Adipocyte (in vitro differentiated cells): ENCODE measurements at regions not wholly inside any gene's neighbourhood (a gene's known extent, or its start where the extent isn't known, plus 50 kb on each side); places are given as distances from the start of the nearest gene placed in this dataset.
"Not testable (repeated sequence)": the region's sequence is repeated elsewhere in the genome, so short reads cannot be mapped to it uniquely, and the experiment has no call there.

Experiments used
- DNase-seq: peaks from one replicate; pipeline ENCODE4 v3.0.0-alpha.2; 2015; ENCODE audit warnings: low read depth
- H3K27me3 ChIP-seq: replicated peaks from 2 replicates; pipeline ENCODE4 v1.7.0; 2013; ENCODE audit warnings: mild to moderate bottlenecking, low read length, moderate library complexity; ENCODE audit not compliant: control insufficient read depth, insufficient read depth
- H3K36me3 ChIP-seq: 2 replicates; pipeline ENCODE4 v1.7.0; 2013; ENCODE audit warnings: low read length, mild to moderate bottlenecking, moderate library complexity; ENCODE audit not compliant: control insufficient read depth, insufficient read depth, severe bottlenecking
- H3K4me1 ChIP-seq: 2 replicates; pipeline ENCODE4 v1.7.0; 2013; ENCODE audit warnings: mild to moderate bottlenecking, low read length, moderate library complexity; ENCODE audit not compliant: control insufficient read depth, insufficient read depth
- H3K4me3 ChIP-seq: 2 replicates; pipeline ENCODE4 v1.7.0; 2013; ENCODE audit warnings: mild to moderate bottlenecking, low read length, moderate library complexity
- H3K9ac ChIP-seq: 2 replicates; pipeline ENCODE4 v1.7.0; 2013; ENCODE audit warnings: mild to moderate bottlenecking, low read length, moderate library complexity
- H3K9me3 ChIP-seq: 2 replicates; pipeline ENCODE4 v1.7.0; 2013; ENCODE audit warnings: mild to moderate bottlenecking, low read length, moderate library complexity; ENCODE audit not compliant: control insufficient read depth

DNA sequence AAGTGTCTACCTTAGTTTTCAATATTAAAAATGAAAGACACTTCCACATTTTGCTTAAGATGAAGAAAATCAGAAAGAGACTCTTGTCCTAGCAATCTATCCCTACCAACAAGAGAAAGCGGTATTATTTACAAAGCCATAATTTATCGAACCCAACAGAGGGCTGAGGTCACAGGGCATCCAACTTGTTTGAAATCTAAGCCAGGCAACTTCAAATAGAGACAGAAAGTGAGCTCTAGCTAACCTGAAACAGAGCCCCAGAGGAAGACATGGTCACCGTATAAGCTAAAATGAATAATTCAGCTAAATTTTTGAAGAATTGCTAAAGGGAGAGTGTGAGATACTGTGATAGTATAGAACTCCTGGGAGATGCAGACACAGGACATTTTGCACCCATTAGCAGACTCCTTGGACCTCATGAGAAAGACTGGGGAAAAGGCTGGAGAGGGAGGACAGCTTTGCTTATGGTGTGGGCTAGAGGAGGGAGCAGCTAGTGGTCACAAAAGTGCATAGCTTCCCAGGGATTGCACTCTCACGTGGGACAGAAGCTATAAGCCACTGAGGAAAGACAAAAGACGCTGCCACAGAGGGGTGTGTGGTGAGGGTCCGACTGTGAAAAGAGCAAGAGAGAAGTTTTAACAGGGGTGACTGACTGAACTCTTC lies 624.2 kb upstream of the GRIN3A start:
- no peak for DNase-seq

DNA sequence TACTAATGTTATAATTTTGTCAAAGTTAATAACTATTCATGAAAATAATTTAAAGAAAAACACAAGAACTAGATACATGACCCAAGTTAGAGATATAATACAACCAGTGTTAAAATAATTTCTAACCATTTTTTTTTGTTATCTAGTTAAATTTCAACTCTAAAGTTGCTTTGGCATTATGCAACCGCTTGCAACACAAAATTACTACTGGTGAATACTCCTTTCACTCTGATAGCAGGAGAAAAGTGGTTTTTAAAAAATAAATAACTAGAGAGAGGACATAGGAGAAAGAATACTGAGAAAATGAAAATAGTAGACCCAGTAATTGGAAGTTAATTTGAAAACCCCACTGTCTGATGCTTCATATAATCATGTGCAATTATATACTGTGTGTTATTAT lies 622.4 kb upstream of the GRIN3A start:
- Histone ChIP-seq H3K4me1 (no peaks in the 10 kb centered on the region), H3K9me3 (peaks cover 5% of the 10 kb centered on the region), H3K4me3 (no peak overlapping the region), H3K27me3 (no peaks in the 10 kb centered on the region), H3K36me3 (no peaks in the 10 kb centered on the region), H3K9ac (no peak overlapping the region)
- DNase-seq = no peak

More for the DNA sequence above, 624.2 kb upstream of the GRIN3A start:
- Histone ChIP-seq H3K4me3 (no peak overlapping the region), H3K9me3 (no peaks in the 10 kb centered on the region), H3K27me3 (no peaks in the 10 kb centered on the region), H3K36me3 (no peaks in the 10 kb centered on the region), H3K9ac (no peak overlapping the region), H3K4me1 (no peaks in the 10 kb centered on the region)

DNA sequence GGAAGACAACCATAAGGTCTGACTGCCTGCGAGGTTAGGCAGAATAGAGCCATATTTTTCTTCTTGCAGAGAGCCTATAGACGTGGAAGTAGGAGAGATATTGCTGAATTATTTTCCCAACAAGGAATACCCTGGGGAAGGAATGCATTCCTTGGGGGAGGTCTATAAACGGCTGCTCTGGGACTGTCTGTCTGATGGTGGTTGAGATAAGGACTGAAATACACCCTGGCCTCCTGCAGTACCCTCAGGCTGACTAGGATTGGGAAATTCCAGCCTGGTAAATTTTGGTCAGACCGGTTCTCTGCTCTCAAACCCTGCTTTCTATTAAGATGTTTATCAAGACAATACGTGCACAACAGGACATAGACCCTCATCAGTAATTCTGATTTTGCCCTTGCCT lies 617.5 kb upstream of the GRIN3A start:
- no peak for DNase-seq
- no peak overlapping the region for H3K9ac ChIP-seq
- H3K9me3 ChIP-seq = peaks cover 7% of the 10 kb centered on the region
- no peak overlapping the region for H3K4me3 ChIP-seq
- H3K36me3 ChIP-seq = no peaks in the 10 kb centered on the region
- H3K27me3 ChIP-seq = no peaks in the 10 kb centered on the region
- H3K4me1 ChIP-seq = no peaks in the 10 kb centered on the region

- DNase-seq = no peak
- peaks cover 7% of the 10 kb centered on the region for H3K9me3 ChIP-seq
- H3K9ac ChIP-seq = no peak overlapping the region
Observed at GRCh38 chr9:102354041-102354440, 615.6 kb upstream of the GRIN3A start.

GRCh38 chr9:102337471-102337870 lies 599.0 kb upstream of the GRIN3A start:
- not testable (repeated sequence) for H3K4me3 ChIP-seq, H3K27me3 ChIP-seq, H3K36me3 ChIP-seq, H3K9me3 ChIP-seq, DNase-seq, H3K4me1 ChIP-seq, H3K9ac ChIP-seq

More at GRCh38 chr9:102354041-102354440, 615.6 kb upstream of the GRIN3A start:
- no peak overlapping the region for H3K4me3 ChIP-seq
- no peaks in the 10 kb centered on the region for H3K4me1 ChIP-seq
- H3K36me3 ChIP-seq = no peaks in the 10 kb centered on the region
- no peaks in the 10 kb centered on the region for H3K27me3 ChIP-seq

DNA sequence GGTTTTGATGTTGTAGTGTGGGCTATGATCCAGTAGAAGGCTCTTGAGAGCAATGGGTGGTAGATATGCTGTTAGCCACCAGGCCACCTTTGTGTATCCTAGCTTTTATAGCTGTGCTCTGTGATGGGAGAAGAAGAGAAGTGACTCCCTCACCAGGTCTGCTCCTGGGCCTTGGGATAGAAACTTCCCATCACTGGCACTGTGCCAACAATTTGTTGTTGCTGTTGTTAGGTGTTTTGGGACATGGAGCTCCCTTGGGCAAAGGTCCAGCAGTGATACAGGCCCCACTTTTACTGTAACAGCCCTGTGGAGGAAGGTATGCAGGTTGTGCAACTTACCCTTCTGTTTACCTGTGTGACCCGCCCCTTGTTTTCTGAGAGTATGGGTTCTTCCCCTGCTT lies 570.9 kb upstream of the GRIN3A start:
- Histone ChIP-seq H3K27me3 (no peaks in the 10 kb centered on the region), H3K9me3 (peaks cover 2% of the 10 kb centered on the region), H3K36me3 (no peaks in the 10 kb centered on the region), H3K9ac (no peak overlapping the region), H3K4me1 (no peaks in the 10 kb centered on the region), H3K4me3 (no peak overlapping the region)
- DNase-seq = no peak

GRCh38 chr9:102295188-102295587 lies 556.7 kb upstream of the GRIN3A start:
- DNase-seq = no peak
- Histone ChIP-seq H3K9me3 (no peaks in the 10 kb centered on the region), H3K4me1 (no peaks in the 10 kb centered on the region), H3K36me3 (no peaks in the 10 kb centered on the region), H3K9ac (no peak overlapping the region), H3K27me3 (no peaks in the 10 kb centered on the region), H3K4me3 (no peak overlapping the region)

DNA sequence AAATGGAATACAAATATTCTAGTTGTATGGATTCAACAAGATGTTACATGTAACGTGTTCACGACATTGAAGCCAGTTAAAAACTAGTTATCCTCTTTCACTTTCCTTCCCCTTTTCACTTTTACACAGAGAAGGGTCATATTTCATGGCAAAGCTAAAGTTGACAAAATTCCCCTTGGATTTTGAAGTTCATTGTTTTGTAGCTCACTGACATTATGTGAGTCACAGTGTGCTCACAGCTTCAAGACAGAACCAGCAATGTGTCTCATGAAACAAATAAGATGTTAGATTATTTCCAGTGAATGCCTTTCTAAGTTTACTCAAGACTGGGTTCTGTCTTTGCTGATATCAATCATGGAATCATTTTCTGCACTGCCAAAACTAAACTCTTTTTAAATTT lies 535.5 kb upstream of the GRIN3A start:
- no peaks in the 10 kb centered on the region for H3K27me3 ChIP-seq
- H3K36me3 ChIP-seq = no peaks in the 10 kb centered on the region
- H3K4me3 ChIP-seq = no peak overlapping the region
- H3K4me1 ChIP-seq = no peaks in the 10 kb centered on the region
- no peak for DNase-seq
- H3K9ac ChIP-seq = no peak overlapping the region
- H3K9me3 ChIP-seq = peaks cover 1% of the 10 kb centered on the region

DNA sequence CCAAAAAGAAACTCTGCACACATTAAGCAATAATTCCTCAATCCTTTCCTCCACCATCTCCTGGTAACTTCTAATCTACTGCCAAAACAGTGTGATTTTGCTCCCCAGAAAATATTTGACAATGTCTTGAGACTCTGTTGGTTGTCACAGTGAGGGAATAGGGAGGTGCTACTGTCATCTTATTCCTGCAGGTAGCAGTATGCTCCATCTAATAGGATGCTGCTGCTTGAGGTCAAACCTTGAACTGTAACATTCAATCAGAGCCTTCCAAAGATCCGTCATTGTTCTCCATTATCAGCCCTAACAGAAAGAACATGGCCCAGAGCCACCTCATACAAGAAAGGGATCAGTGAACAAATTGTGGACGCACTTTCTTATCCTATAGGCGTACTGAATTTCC lies 514.7 kb upstream of the GRIN3A start:
- no peaks in the 10 kb centered on the region for H3K27me3 ChIP-seq
- no peak for DNase-seq
- H3K4me1 ChIP-seq = no peaks in the 10 kb centered on the region
- no peak overlapping the region for H3K4me3 ChIP-seq
- H3K36me3 ChIP-seq = no peaks in the 10 kb centered on the region
- no peak overlapping the region for H3K9ac ChIP-seq
- H3K9me3 ChIP-seq = no peaks in the 10 kb centered on the region

- Histone ChIP-seq H3K27me3 (peaks cover 3% of the 10 kb centered on the region), H3K4me3 (no peak overlapping the region), H3K9me3 (no peaks in the 10 kb centered on the region), H3K36me3 (no peaks in the 10 kb centered on the region), H3K9ac (no peak overlapping the region), H3K4me1 (no peaks in the 10 kb centered on the region)
- no peak for DNase-seq
Observed at GRCh38 chr9:102244916-102245315, 506.5 kb upstream of the GRIN3A start.

GRCh38 chr9:102237520-102237919 lies 499.1 kb upstream of the GRIN3A start:
- H3K27me3 ChIP-seq = no peaks in the 10 kb centered on the region
- no peak for DNase-seq
- H3K4me1 ChIP-seq = no peaks in the 10 kb centered on the region
- H3K9ac ChIP-seq = no peak overlapping the region
- no peaks in the 10 kb centered on the region for H3K36me3 ChIP-seq
- H3K9me3 ChIP-seq = no peaks in the 10 kb centered on the region
- no peak overlapping the region for H3K4me3 ChIP-seq

DNA sequence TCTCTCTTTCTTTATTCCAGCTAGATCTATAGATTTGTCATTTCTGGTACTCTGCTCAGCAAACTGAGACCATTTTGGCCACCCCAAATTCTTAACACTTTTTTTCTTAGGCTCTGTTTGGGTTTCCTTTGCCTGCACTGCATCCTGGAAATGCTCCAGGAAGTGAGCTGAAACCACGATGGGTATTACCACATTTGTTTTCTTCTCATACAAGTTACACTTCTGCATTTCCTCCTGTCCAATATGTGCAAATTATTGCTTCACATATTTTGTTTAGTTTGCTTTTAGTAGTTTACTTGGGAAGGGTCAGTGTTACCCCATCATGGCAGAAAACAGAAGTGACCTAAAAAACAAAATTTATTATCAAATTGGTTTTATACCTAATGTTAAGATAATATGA lies 498.6 kb upstream of the GRIN3A start:
- H3K9me3 ChIP-seq = no peaks in the 10 kb centered on the region
- no peak for DNase-seq
- no peaks in the 10 kb centered on the region for H3K36me3 ChIP-seq
- H3K4me3 ChIP-seq = no peak overlapping the region
- no peak overlapping the region for H3K9ac ChIP-seq
- H3K27me3 ChIP-seq = no peaks in the 10 kb centered on the region
- no peaks in the 10 kb centered on the region for H3K4me1 ChIP-seq
